ENCODE measurements at regions not wholly inside any gene's neighbourhood (a gene's known extent, or its start where the extent isn't known, plus 50 kb on each side); places are given as distances from the start of the nearest gene placed in this dataset.

GRCh38 chr7:47639495-47640110, 57.7 kb upstream of the TNS3 start:
- DNase-seq (ENCODE audit: low read depth): no peak

- DNase-seq (ENCODE audit: low read depth): no peak
Observed at GRCh38 chr7:47638679-47639315, 56.9 kb upstream of the TNS3 start.

- no peak for DNase-seq (ENCODE audit: low read depth)
Observed at GRCh38 chr7:47636433-47637175, 54.7 kb upstream of the TNS3 start.

GRCh38 chr7:47636081-47636432, 54.1 kb upstream of the TNS3 start:
- no peak for DNase-seq (ENCODE audit: low read depth)

- peak; percentile 19 for DNase-seq (ENCODE audit: low read depth)
Observed at GRCh38 chr7:47635091-47636080, 53.5 kb upstream of the TNS3 start.

- no peak for DNase-seq (ENCODE audit: low read depth)
Observed at GRCh38 chr7:47634273-47634672, 52.4 kb upstream of the TNS3 start.

- no peak for DNase-seq (ENCODE audit: low read depth)
Observed at GRCh38 chr7:47633134-47633533, 51.2 kb upstream of the TNS3 start.

Measured in HT1080 (cell line).